ENCODE measurements at regions not wholly inside any gene's neighbourhood (a gene's known extent, or its start where the extent isn't known, plus 50 kb on each side); places are given as distances from the start of the nearest gene placed in this dataset.

DNA sequence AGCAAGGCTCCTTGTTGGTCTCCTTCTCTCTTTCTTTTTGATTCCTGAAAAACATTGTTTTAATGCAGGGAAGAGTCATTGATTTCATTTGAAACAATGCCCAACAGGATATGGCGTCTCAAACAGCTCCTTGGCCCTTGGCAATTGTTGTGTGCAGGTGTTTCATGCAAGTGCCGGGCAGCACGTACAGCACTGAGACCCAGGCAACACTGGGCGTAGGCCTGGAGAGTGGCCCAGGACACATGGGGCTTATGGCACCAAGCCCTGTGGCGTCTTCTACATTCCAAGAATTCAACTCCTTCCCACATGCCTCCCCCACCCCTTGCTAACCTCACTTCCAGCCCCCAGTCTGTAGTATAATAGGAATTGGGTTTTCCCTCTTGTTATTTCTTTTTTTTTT, 230.4 kb downstream of the SPTSSA start:
- TF ChIP-seq, protein P1, sequence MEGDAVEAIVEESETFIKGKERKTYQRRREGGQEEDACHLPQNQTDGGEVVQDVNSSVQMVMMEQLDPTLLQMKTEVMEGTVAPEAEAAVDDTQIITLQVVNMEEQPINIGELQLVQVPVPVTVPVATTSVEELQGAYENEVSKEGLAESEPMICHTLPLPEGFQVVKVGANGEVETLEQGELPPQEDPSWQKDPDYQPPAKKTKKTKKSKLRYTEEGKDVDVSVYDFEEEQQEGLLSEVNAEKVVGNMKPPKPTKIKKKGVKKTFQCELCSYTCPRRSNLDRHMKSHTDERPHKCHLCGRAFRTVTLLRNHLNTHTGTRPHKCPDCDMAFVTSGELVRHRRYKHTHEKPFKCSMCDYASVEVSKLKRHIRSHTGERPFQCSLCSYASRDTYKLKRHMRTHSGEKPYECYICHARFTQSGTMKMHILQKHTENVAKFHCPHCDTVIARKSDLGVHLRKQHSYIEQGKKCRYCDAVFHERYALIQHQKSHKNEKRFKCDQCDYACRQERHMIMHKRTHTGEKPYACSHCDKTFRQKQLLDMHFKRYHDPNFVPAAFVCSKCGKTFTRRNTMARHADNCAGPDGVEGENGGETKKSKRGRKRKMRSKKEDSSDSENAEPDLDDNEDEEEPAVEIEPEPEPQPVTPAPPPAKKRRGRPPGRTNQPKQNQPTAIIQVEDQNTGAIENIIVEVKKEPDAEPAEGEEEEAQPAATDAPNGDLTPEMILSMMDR (IDR thresholded peaks at IDR 0.05), result no peak
- TF ChIP-seq POLR2A (IDR thresholded peaks at IDR 0.05), result no peak
- no peak for TF ChIP-seq EP300 (IDR thresholded peaks at IDR 0.05)
